Femur (tissue), 1 donor: ENCODE measurements at regions not wholly inside any gene's neighbourhood (a gene's known extent, or its start where the extent isn't known, plus 50 kb on each side); places are given as distances from the start of the nearest gene placed in this dataset.
"Not testable (repeated sequence)": the region's sequence is repeated elsewhere in the genome, so short reads cannot be mapped to it uniquely, and the experiment has no call there.

Source experiments
- DNase-seq: peaks from one replicate; pipeline ENCODE4 v3.0.0-alpha.2; 2017

GRCh38 chr3:105982207-105982606 is 113.4 kb upstream of the CBLB start:
- no peak for DNase-seq

- no peak for DNase-seq
Measured at GRCh38 chr3:105984837-105985236, 116.0 kb upstream of the CBLB start.

GRCh38 chr3:105986343-105986742 is 117.5 kb upstream of the CBLB start:
- DNase-seq = not testable (repeated sequence)

GRCh38 chr3:105987809-105988208 is 119.0 kb upstream of the CBLB start:
- DNase-seq = no peak

GRCh38 chr3:105988540-105989212 is 119.9 kb upstream of the CBLB start:
- no peak for DNase-seq

GRCh38 chr3:105996781-105997180 is 128.0 kb upstream of the CBLB start:
- DNase-seq = no peak

- no peak for DNase-seq
Measured at GRCh38 chr3:105997466-105997799, 128.6 kb upstream of the CBLB start.

- no peak for DNase-seq
Measured at GRCh38 chr3:105997800-105998526, 129.2 kb upstream of the CBLB start.

- DNase-seq = no peak
Measured at GRCh38 chr3:105999856-106000255, 131.0 kb upstream of the CBLB start.

- DNase-seq = no peak
Measured at GRCh38 chr3:106001923-106002322, 133.1 kb upstream of the CBLB start.

GRCh38 chr3:106004137-106004681 is 135.4 kb upstream of the CBLB start:
- no peak for DNase-seq

- DNase-seq = no peak
Measured at GRCh38 chr3:106004826-106005225, 136.0 kb upstream of the CBLB start.

- no peak for DNase-seq
Measured at GRCh38 chr3:106006001-106006400, 137.2 kb upstream of the CBLB start.

- DNase-seq = no peak
Measured at GRCh38 chr3:106006571-106006970, 137.8 kb upstream of the CBLB start.

GRCh38 chr3:106007512-106007911 is 138.7 kb upstream of the CBLB start:
- DNase-seq = no peak

GRCh38 chr3:106008766-106009165 is 140.0 kb upstream of the CBLB start:
- DNase-seq = no peak

GRCh38 chr3:106010829-106011228 is 142.0 kb upstream of the CBLB start:
- DNase-seq = no peak

- no peak for DNase-seq
Measured at GRCh38 chr3:106013971-106014370, 145.2 kb upstream of the CBLB start.

- no peak for DNase-seq
Measured at GRCh38 chr3:106014518-106014917, 145.7 kb upstream of the CBLB start.

- no peak for DNase-seq
Measured at GRCh38 chr3:106014971-106015370, 146.2 kb upstream of the CBLB start.

GRCh38 chr3:106018102-106018501 is 149.3 kb upstream of the CBLB start:
- DNase-seq = no peak

- no peak for DNase-seq
Measured at GRCh38 chr3:106018929-106019550, 150.2 kb upstream of the CBLB start.

GRCh38 chr3:106022913-106023312 is 154.1 kb upstream of the CBLB start:
- DNase-seq = no peak

- DNase-seq = no peak
Measured at GRCh38 chr3:106025151-106025722, 156.4 kb upstream of the CBLB start.
